Endothelial cell of umbilical vein (primary cell): ENCODE measurements at regions not wholly inside any gene's neighbourhood (a gene's known extent, or its start where the extent isn't known, plus 50 kb on each side); places are given as distances from the start of the nearest gene placed in this dataset.

Source experiments
- BruUV-seq: library from RNA; stranded (reverse); fragments of 400-500 nt; replicated peaks from 2 replicates; lab custom pipeline; 2021; lab: Mats Ljungman, UMichigan
- CTCF ChIA-PET: fragments of 300-600, 350-600 bp; sonication (Branson Sonifier 250); formaldehyde crosslinking; loops from one replicate; lab custom pipeline; 2021; ENCODE audit warnings: antibody characterized with exemption, inconsistent platforms; lab: Charles Lee
- POLR2A ChIA-PET: fragments of 300-600, 350-600 bp; sonication (Branson Sonifier 250); formaldehyde crosslinking; loops from one replicate; lab custom pipeline; 2021; ENCODE audit warnings: antibody characterized with exemption, inconsistent platforms; lab: Charles Lee
- DNase-seq: peaks from one replicate; pipeline ENCODE4 v3.0.0-alpha.2; 2011; ENCODE audit warnings: low read depth, low spot score
- FAIRE-seq: peaks from 2 replicates; lab custom pipeline; 2011; peaks lifted over from hg19 to GRCh38; lab: Jason Lieb, UNC
- H2AFZ ChIP-seq: 2 replicates; pipeline ENCODE4 v1.6.0; 2012; ENCODE audit warnings: low read depth, low read length, control low read depth, inconsistent platforms
- H3K27ac ChIP-seq: 2 replicates; pipeline ENCODE4 v1.5.1; 2011; ENCODE audit warnings: low read depth, mild to moderate bottlenecking, control low read depth, low read length, moderate library complexity; ENCODE audit not compliant: insufficient read depth
- H3K27me3 ChIP-seq, 2 experiments: 2 replicates each; pipeline versions ENCODE4 v1.6.0 to v1.6.1; 2011; ENCODE audit warnings: low read length in 2 of 2, mixed read lengths in 1 of 2; ENCODE audit not compliant: control insufficient read depth in 2 of 2, insufficient read depth in 2 of 2
- H3K36me3 ChIP-seq, 2 experiments: 2 replicates in 1 of 2; 3 replicates in 1 of 2; pipeline ENCODE4 v1.5.1; 2011; ENCODE audit warnings: low read length in 2 of 2, mild to moderate bottlenecking in 1 of 2, moderate library complexity in 1 of 2; ENCODE audit not compliant: control insufficient read depth in 2 of 2, insufficient read depth in 2 of 2; ENCODE audit errors: extremely low read depth in 1 of 2
- H3K4me1 ChIP-seq: 3 replicates; pipeline ENCODE4 v1.5.1; 2011; ENCODE audit warnings: mild to moderate bottlenecking, low read length; ENCODE audit not compliant: control insufficient read depth, insufficient read depth; ENCODE audit errors: extremely low read depth
- H3K4me2 ChIP-seq: 2 replicates; pipeline ENCODE4 v1.6.1; 2011; ENCODE audit warnings: low read length, control low read depth, mixed read lengths; ENCODE audit not compliant: insufficient read depth
- H3K4me3 ChIP-seq, 3 experiments: fragments of 200-600 bp in 1 of 3; sonication (generic), shearing (Covaris generic) in 1 of 3; replicated peaks in 1 of 3; 2 replicates each; pipeline ENCODE4 v1.5.1; 2011 to 2016; ENCODE audit warnings: control low read depth in 3 of 3, low read length in 3 of 3, mild to moderate bottlenecking in 2 of 3, inconsistent platforms in 1 of 3, low read depth in 1 of 3, moderate library complexity in 1 of 3; ENCODE audit not compliant: insufficient read depth in 1 of 3
- H3K79me2 ChIP-seq: 2 replicates; pipeline ENCODE4 v1.6.0; 2012; ENCODE audit warnings: low read length, inconsistent platforms; ENCODE audit not compliant: control insufficient read depth, insufficient read depth
- H3K9ac ChIP-seq: replicated peaks from 2 replicates; pipeline ENCODE3; 2011; ENCODE audit warnings: low read length, control low read depth; ENCODE audit not compliant: insufficient read depth; ENCODE audit errors: extremely low read depth
- H3K9me1 ChIP-seq: replicated peaks from 3 replicates; pipeline ENCODE4 v1.6.0; 2011; ENCODE audit warnings: mild to moderate bottlenecking, low read length; ENCODE audit not compliant: control insufficient read depth, insufficient read depth; ENCODE audit errors: extremely low read depth
- H3K9me3 ChIP-seq: replicated peaks from 2 replicates; pipeline ENCODE4 v1.5.1; 2012; ENCODE audit warnings: low read length, inconsistent platforms; ENCODE audit not compliant: control insufficient read depth, insufficient read depth
- H4K20me1 ChIP-seq: replicated peaks from 2 replicates; pipeline ENCODE3; 2011; ENCODE audit warnings: mild to moderate bottlenecking, low read length; ENCODE audit not compliant: control insufficient read depth, insufficient read depth; ENCODE audit errors: extremely low read depth
- CTCF ChIP-seq, 2 donors: IDR thresholded peaks; 1 replicate in 1 of 2; 2 replicates in 1 of 2; pipeline ENCODE4 v1.5.1; 2011; ENCODE audit warnings: low read length in 2 of 2, mild to moderate bottlenecking in 2 of 2, moderate library complexity in 2 of 2, control low read depth in 1 of 2, inconsistent platforms in 1 of 2, low read depth in 1 of 2; ENCODE audit not compliant: insufficient read depth in 1 of 2; ENCODE audit errors: extremely low read depth in 1 of 2
- EZH2 ChIP-seq: IDR thresholded peaks from 2 replicates; pipeline ENCODE4 v1.6.1; 2012; ENCODE audit warnings: borderline replicate concordance, low read depth, mild to moderate bottlenecking, moderate library complexity, low read length, inconsistent platforms; ENCODE audit not compliant: severe bottlenecking
- FOS ChIP-seq: IDR thresholded peaks from 2 replicates; pipeline ENCODE4 v1.6.1; 2011; ENCODE audit warnings: mild to moderate bottlenecking, low read length, moderate library complexity, borderline replicate concordance; ENCODE audit not compliant: insufficient read depth
- GATA2 ChIP-seq: IDR thresholded peaks from 2 replicates; pipeline ENCODE4 v1.7.0; 2011; ENCODE audit warnings: low read depth, mild to moderate bottlenecking, moderate library complexity, mixed read lengths, low read length; ENCODE audit not compliant: insufficient read length, insufficient read depth
- JUN ChIP-seq: IDR thresholded peaks from 2 replicates; pipeline ENCODE4 v1.6.1; 2011; ENCODE audit warnings: borderline replicate concordance, low read depth; ENCODE audit not compliant: insufficient read length, insufficient read depth
- MAX ChIP-seq: IDR thresholded peaks from 2 replicates; pipeline ENCODE4 v1.6.1; 2011; ENCODE audit not compliant: insufficient read depth, insufficient read length
- MYC ChIP-seq: IDR thresholded peaks from one replicate; pipeline ENCODE4 v1.6.1; 2011; ENCODE audit warnings: mild to moderate bottlenecking, low read depth, low read length
- POLR2A ChIP-seq: IDR thresholded peaks from 2 replicates; pipeline ENCODE4 v1.6.1; 2012; ENCODE audit warnings: low read depth, mild to moderate bottlenecking, control low read depth, low read length
- POLR2AphosphoS5 ChIP-seq: IDR thresholded peaks from 2 replicates; pipeline ENCODE4 v1.6.1; 2012; ENCODE audit warnings: low read depth, mild to moderate bottlenecking, control low read depth, low read length, moderate library complexity; ENCODE audit not compliant: insufficient read depth
- dilution Hi-C: fragments of 300-500 bp; cut with MboI; formaldehyde crosslinking; loops from one replicate; pipeline ENCODE4 v1.15.0; 2019; ENCODE audit warnings: low sequenced_read_pairs; ENCODE audit not compliant: extremely low pct_ligation_motif_present
- intact Hi-C: fragments of 100-400 bp; cut with micrococcal nuclease; formaldehyde crosslinking; loops from one replicate; pipeline ENCODE4 v1.10.0; 2022

- DNase-seq (no peak), FAIRE-seq (no peak)
- TF ChIP-seq JUN (no peak), GATA2 (no peak), MAX (no peak), POLR2AphosphoS5 (no peak), POLR2A (no peak), FOS (no peak), MYC (no peak), EZH2 (no peak), CTCF (IDR thresholded peaks at IDR 0.05; ENCODE audit: extremely low read depth in 1 of 2, insufficient read depth in 1 of 2, low read depth in 1 of 2, low read length in 2 of 2) (no peak)
- H3K4me3 ChIP-seq, result no peak overlapping the region
- dilution Hi-C loops, result no loop called here
- H3K4me1 ChIP-seq, result no peaks in the 10 kb centered on the region
- no peak overlapping the region for H3K27ac ChIP-seq
- CTCF ChIA-PET, result interaction anchor here (0.9 kb wide), 1 partner anchor 14 kb away, joined by 5 read pairs; no protein-coding TSS in a partner anchor
- H2AFZ ChIP-seq, result no peak overlapping the region
- no peak overlapping the region for H3K4me2 ChIP-seq
- POLR2A ChIA-PET, result no interaction called here
- intact Hi-C loops, result no loop called here
- H3K27me3 ChIP-seq, result no peaks in the 10 kb centered on the region
- H3K9me1 ChIP-seq, result no peaks in the 10 kb centered on the region
- no peaks in the 10 kb centered on the region for H3K79me2 ChIP-seq
- H3K9me3 ChIP-seq, result no peaks in the 10 kb centered on the region
- no peaks in the 10 kb centered on the region for H3K36me3 ChIP-seq
- BruUV-seq, result no TSS peak
- no peaks in the 10 kb centered on the region for H4K20me1 ChIP-seq
- H3K9ac ChIP-seq, result no peak overlapping the region
Observed at GRCh38 chr1:209262631-209263030, 320.9 kb upstream of the CAMK1G start.
